Testis (tissue), 2 donors: ENCODE measurements at regions not wholly inside any gene's neighbourhood (a gene's known extent, or its start where the extent isn't known, plus 50 kb on each side); places are given as distances from the start of the nearest gene placed in this dataset.

Source experiments
- DNase-seq: peaks from one replicate; pipeline ENCODE4 v3.0.0-alpha.2; 2019
- H3K27ac ChIP-seq, 2 donors: fragments of 200-600 bp; sonication (generic); one replicate each; pipeline ENCODE4 v1.5.1; 2019
- H3K27me3 ChIP-seq: fragments of 200-600 bp; sonication (generic); one replicate; pipeline ENCODE4 v1.5.1; 2019
- H3K36me3 ChIP-seq: fragments of 200-600 bp; sonication (generic); one replicate; pipeline ENCODE4 v1.5.1; 2017; ENCODE audit warnings: low read depth; ENCODE audit errors: missing control alignments
- H3K4me1 ChIP-seq: fragments of 200-600 bp; sonication (generic); one replicate; pipeline ENCODE4 v1.5.1; 2019
- H3K4me3 ChIP-seq, 2 donors: fragments of 200-600 bp; sonication (generic); one replicate each; pipeline ENCODE4 v1.5.1; 2017 to 2019
- H3K9me3 ChIP-seq: fragments of 200-600 bp; sonication (generic); one replicate; pipeline ENCODE4 v1.5.1; 2017
- CTCF ChIP-seq, 3 experiments: fragments of 450-650 bp in 2 of 3; fragments of 200-600 bp in 1 of 3; sonication (generic) in 1 of 3; IDR thresholded peaks; one replicate each; pipeline ENCODE4 v1.5.1; 2016 to 2019; ENCODE audit warnings: antibody characterized with exemption in 3 of 3, mild to moderate bottlenecking in 2 of 3, moderate library complexity in 1 of 3
- POLR2A ChIP-seq: fragments of 450-650 bp; IDR thresholded peaks from one replicate; pipeline ENCODE4 v1.6.1; 2017; ENCODE audit warnings: antibody characterized with exemption, mild to moderate bottlenecking, moderate library complexity
- WGBS, 2 donors: methylation state at CpG; one replicate each; pipeline ENCODE4 v1.1.5; 2018; 5-methylcytosine and 5-hydroxymethylcytosine counted together
- intact Hi-C: fragments of 100-400 bp; cut with DNase I; formaldehyde crosslinking; loops from one replicate; pipeline ENCODE4 v1.15.1; 2023; ENCODE audit warnings: low total_unique reads

DNA sequence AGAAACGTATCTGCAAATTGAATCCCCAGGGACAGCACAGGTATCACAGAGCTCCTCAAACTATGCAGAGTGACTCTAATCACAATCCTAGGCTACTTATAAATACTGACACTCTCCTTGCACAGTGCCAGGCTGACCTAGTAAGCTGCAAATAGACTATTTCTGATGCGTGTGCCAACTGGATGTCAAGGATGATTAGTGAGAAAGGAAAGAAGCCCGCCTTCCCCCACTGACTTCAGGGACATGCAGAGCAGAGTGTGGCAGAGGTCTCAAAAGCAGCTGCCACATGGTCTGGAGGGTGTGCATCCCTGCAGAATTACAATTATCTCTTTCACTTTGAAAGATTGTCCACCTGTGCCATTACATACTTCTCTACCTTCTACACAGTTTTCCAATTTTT, 235.6 kb downstream of the CPS1 start:
- Histone ChIP-seq H3K27me3 (no peaks in the 10 kb centered on the region), H3K4me1 (no peaks in the 10 kb centered on the region), H3K4me3 (no peak overlapping the region), H3K27ac (no peak overlapping the region), H3K9me3 (no peaks in the 10 kb centered on the region), H3K36me3 (no peaks in the 10 kb centered on the region)
- DNase-seq: no peak
- intact Hi-C loops: no loop called here
- no peak for TF ChIP-seq POLR2A
- WGBS, 2 donors: 52 to 69% methylated on average over 3 of the region's 3 CpGs

DNA sequence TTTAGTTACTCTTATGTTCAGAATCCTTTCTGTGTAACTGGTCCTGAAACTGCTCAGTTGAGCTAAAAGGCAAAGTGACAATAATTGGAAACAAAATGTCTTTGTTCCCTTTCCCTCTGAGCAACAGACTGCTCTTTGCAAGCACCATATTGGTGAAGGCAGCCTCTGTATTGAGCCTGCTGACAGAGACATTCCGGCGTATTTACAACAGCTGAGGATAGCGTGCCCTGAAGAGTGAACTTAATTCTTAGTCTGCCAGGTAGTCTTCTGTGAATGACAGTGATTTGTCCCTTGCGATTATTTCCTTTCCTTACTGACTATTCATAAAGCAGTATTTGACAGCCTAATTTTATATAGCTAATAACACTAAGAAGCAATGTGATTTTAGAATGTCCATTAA, 239.1 kb downstream of the CPS1 start:
- no peak for DNase-seq

DNA sequence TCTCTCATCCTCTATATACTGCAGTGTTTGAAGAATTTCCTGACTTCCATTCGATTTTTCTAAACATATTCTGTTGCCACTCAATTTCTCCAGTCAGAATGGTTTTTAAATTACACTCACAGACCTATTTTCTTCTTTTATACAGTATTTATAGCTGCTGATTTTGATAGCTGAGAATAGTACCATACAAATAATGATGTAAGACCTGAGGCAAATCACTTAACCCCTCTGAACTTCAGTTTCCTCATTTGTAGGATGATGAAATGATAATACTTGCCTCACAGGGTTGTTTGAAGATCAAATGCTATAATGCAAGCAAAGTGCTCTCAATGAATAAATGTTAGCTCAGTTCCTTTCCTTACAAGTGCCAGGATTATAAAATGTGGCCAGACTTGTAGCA, 241.8 kb downstream of the CPS1 start:
- Histone ChIP-seq H3K9me3 (no peaks in the 10 kb centered on the region), H3K4me1 (no peaks in the 10 kb centered on the region), H3K4me3 (no peak overlapping the region), H3K36me3 (no peaks in the 10 kb centered on the region), H3K27me3 (no peaks in the 10 kb centered on the region), H3K27ac (no peak overlapping the region)
- 62 to 70% methylated on average over 1 of the region's 1 CpG for WGBS, 2 donors
- DNase-seq: no peak
- intact Hi-C loops: no loop called here
- TF ChIP-seq CTCF (IDR thresholded peaks at IDR 0.05) (no peak), POLR2A (no peak)

More for the DNA sequence above, 239.1 kb downstream of the CPS1 start:
- H3K27ac ChIP-seq: no peak overlapping the region
- TF ChIP-seq CTCF (IDR thresholded peaks at IDR 0.05) (no peak), POLR2A (no peak)
- WGBS, 2 donors: 58 to 74% methylated on average over 4 of the region's 4 CpGs
- no peaks in the 10 kb centered on the region for H3K4me1 ChIP-seq
- H3K9me3 ChIP-seq: no peaks in the 10 kb centered on the region
- no peak overlapping the region for H3K4me3 ChIP-seq
- no peaks in the 10 kb centered on the region for H3K27me3 ChIP-seq
- H3K36me3 ChIP-seq: no peaks in the 10 kb centered on the region
- intact Hi-C loops: no loop called here

- Histone ChIP-seq H3K36me3 (no peaks in the 10 kb centered on the region), H3K4me3 (no peak overlapping the region), H3K27ac (no peak overlapping the region), H3K9me3 (no peaks in the 10 kb centered on the region), H3K4me1 (no peaks in the 10 kb centered on the region), H3K27me3 (no peaks in the 10 kb centered on the region)
- TF ChIP-seq CTCF (IDR thresholded peaks at IDR 0.05): no peak
- TF ChIP-seq POLR2A: no peak
- no peak for DNase-seq
- WGBS, 2 donors: 94% methylated on average over 1 of the region's 1 CpG
- intact Hi-C loops: no loop called here
Observed at GRCh38 chr2:210814251-210815025, 258.0 kb downstream of the CPS1 start.

DNA sequence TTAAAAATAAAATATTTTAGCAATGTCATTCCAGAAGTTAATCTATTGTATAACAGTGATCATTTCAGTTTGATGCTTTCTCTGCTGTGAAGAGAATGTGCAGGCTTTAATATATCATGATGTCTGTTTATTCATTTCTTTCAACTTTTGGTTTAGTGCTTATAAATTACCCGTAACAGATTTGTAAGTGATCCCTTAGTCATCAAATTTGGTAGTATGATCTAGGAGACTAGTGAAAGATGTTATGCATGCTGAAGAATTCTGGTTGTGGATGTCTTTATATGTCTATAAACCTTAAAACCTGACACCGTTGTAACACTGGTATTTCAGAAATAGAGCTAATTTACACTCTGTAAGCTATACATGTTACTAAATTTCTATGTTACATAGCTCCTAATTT, 260.4 kb downstream of the CPS1 start:
- Histone ChIP-seq H3K4me1 (no peaks in the 10 kb centered on the region), H3K27me3 (no peaks in the 10 kb centered on the region), H3K27ac (no peak overlapping the region), H3K9me3 (no peaks in the 10 kb centered on the region), H3K4me3 (no peak overlapping the region), H3K36me3 (no peaks in the 10 kb centered on the region)
- no peak for DNase-seq
- intact Hi-C loops: no loop called here
- 94 to 96% methylated on average over 2 of the region's 2 CpGs for WGBS, 2 donors
- TF ChIP-seq POLR2A (no peak), CTCF (IDR thresholded peaks at IDR 0.05) (no peak)
